Endothelial cell of umbilical vein (primary cell): ENCODE measurements at regions not wholly inside any gene's neighbourhood (a gene's known extent, or its start where the extent isn't known, plus 50 kb on each side); places are given as distances from the start of the nearest gene placed in this dataset.

ENCODE experiments used
- BruUV-seq: library from RNA; stranded (reverse); fragments of 400-500 nt; replicated peaks from 2 replicates; lab custom pipeline; 2021; lab: Mats Ljungman, UMichigan
- CTCF ChIA-PET: fragments of 300-600, 350-600 bp; sonication (Branson Sonifier 250); formaldehyde crosslinking; loops from one replicate; lab custom pipeline; 2021; ENCODE audit warnings: antibody characterized with exemption, inconsistent platforms; lab: Charles Lee
- POLR2A ChIA-PET: fragments of 300-600, 350-600 bp; sonication (Branson Sonifier 250); formaldehyde crosslinking; loops from one replicate; lab custom pipeline; 2021; ENCODE audit warnings: antibody characterized with exemption, inconsistent platforms; lab: Charles Lee
- DNase-seq: peaks from one replicate; pipeline ENCODE4 v3.0.0-alpha.2; 2011; ENCODE audit warnings: low read depth, low spot score
- FAIRE-seq: peaks from 2 replicates; lab custom pipeline; 2011; peaks lifted over from hg19 to GRCh38; lab: Jason Lieb, UNC
- H2AFZ ChIP-seq: 2 replicates; pipeline ENCODE4 v1.6.0; 2012; ENCODE audit warnings: low read depth, low read length, control low read depth, inconsistent platforms
- H3K27ac ChIP-seq: 2 replicates; pipeline ENCODE4 v1.5.1; 2011; ENCODE audit warnings: low read depth, mild to moderate bottlenecking, control low read depth, low read length, moderate library complexity; ENCODE audit not compliant: insufficient read depth
- H3K27me3 ChIP-seq, 2 experiments: 2 replicates each; pipeline versions ENCODE4 v1.6.0 to v1.6.1; 2011; ENCODE audit warnings: low read length in 2 of 2, mixed read lengths in 1 of 2; ENCODE audit not compliant: control insufficient read depth in 2 of 2, insufficient read depth in 2 of 2
- H3K36me3 ChIP-seq, 2 experiments: 2 replicates in 1 of 2; 3 replicates in 1 of 2; pipeline ENCODE4 v1.5.1; 2011; ENCODE audit warnings: low read length in 2 of 2, mild to moderate bottlenecking in 1 of 2, moderate library complexity in 1 of 2; ENCODE audit not compliant: control insufficient read depth in 2 of 2, insufficient read depth in 2 of 2; ENCODE audit errors: extremely low read depth in 1 of 2
- H3K4me1 ChIP-seq: 3 replicates; pipeline ENCODE4 v1.5.1; 2011; ENCODE audit warnings: mild to moderate bottlenecking, low read length; ENCODE audit not compliant: control insufficient read depth, insufficient read depth; ENCODE audit errors: extremely low read depth
- H3K4me2 ChIP-seq: 2 replicates; pipeline ENCODE4 v1.6.1; 2011; ENCODE audit warnings: low read length, control low read depth, mixed read lengths; ENCODE audit not compliant: insufficient read depth
- H3K4me3 ChIP-seq, 3 experiments: fragments of 200-600 bp in 1 of 3; sonication (generic), shearing (Covaris generic) in 1 of 3; replicated peaks in 1 of 3; 2 replicates each; pipeline ENCODE4 v1.5.1; 2011 to 2016; ENCODE audit warnings: control low read depth in 3 of 3, low read length in 3 of 3, mild to moderate bottlenecking in 2 of 3, inconsistent platforms in 1 of 3, low read depth in 1 of 3, moderate library complexity in 1 of 3; ENCODE audit not compliant: insufficient read depth in 1 of 3
- H3K79me2 ChIP-seq: 2 replicates; pipeline ENCODE4 v1.6.0; 2012; ENCODE audit warnings: low read length, inconsistent platforms; ENCODE audit not compliant: control insufficient read depth, insufficient read depth
- H3K9ac ChIP-seq: replicated peaks from 2 replicates; pipeline ENCODE3; 2011; ENCODE audit warnings: low read length, control low read depth; ENCODE audit not compliant: insufficient read depth; ENCODE audit errors: extremely low read depth
- H3K9me1 ChIP-seq: replicated peaks from 3 replicates; pipeline ENCODE4 v1.6.0; 2011; ENCODE audit warnings: mild to moderate bottlenecking, low read length; ENCODE audit not compliant: control insufficient read depth, insufficient read depth; ENCODE audit errors: extremely low read depth
- H3K9me3 ChIP-seq: replicated peaks from 2 replicates; pipeline ENCODE4 v1.5.1; 2012; ENCODE audit warnings: low read length, inconsistent platforms; ENCODE audit not compliant: control insufficient read depth, insufficient read depth
- H4K20me1 ChIP-seq: replicated peaks from 2 replicates; pipeline ENCODE3; 2011; ENCODE audit warnings: mild to moderate bottlenecking, low read length; ENCODE audit not compliant: control insufficient read depth, insufficient read depth; ENCODE audit errors: extremely low read depth
- CTCF ChIP-seq, 2 donors: IDR thresholded peaks; 1 replicate in 1 of 2; 2 replicates in 1 of 2; pipeline ENCODE4 v1.5.1; 2011; ENCODE audit warnings: low read length in 2 of 2, mild to moderate bottlenecking in 2 of 2, moderate library complexity in 2 of 2, control low read depth in 1 of 2, inconsistent platforms in 1 of 2, low read depth in 1 of 2; ENCODE audit not compliant: insufficient read depth in 1 of 2; ENCODE audit errors: extremely low read depth in 1 of 2
- EZH2 ChIP-seq: IDR thresholded peaks from 2 replicates; pipeline ENCODE4 v1.6.1; 2012; ENCODE audit warnings: borderline replicate concordance, low read depth, mild to moderate bottlenecking, moderate library complexity, low read length, inconsistent platforms; ENCODE audit not compliant: severe bottlenecking
- FOS ChIP-seq: IDR thresholded peaks from 2 replicates; pipeline ENCODE4 v1.6.1; 2011; ENCODE audit warnings: mild to moderate bottlenecking, low read length, moderate library complexity, borderline replicate concordance; ENCODE audit not compliant: insufficient read depth
- GATA2 ChIP-seq: IDR thresholded peaks from 2 replicates; pipeline ENCODE4 v1.7.0; 2011; ENCODE audit warnings: low read depth, mild to moderate bottlenecking, moderate library complexity, mixed read lengths, low read length; ENCODE audit not compliant: insufficient read length, insufficient read depth
- JUN ChIP-seq: IDR thresholded peaks from 2 replicates; pipeline ENCODE4 v1.6.1; 2011; ENCODE audit warnings: borderline replicate concordance, low read depth; ENCODE audit not compliant: insufficient read length, insufficient read depth
- MAX ChIP-seq: IDR thresholded peaks from 2 replicates; pipeline ENCODE4 v1.6.1; 2011; ENCODE audit not compliant: insufficient read depth, insufficient read length
- MYC ChIP-seq: IDR thresholded peaks from one replicate; pipeline ENCODE4 v1.6.1; 2011; ENCODE audit warnings: mild to moderate bottlenecking, low read depth, low read length
- POLR2A ChIP-seq: IDR thresholded peaks from 2 replicates; pipeline ENCODE4 v1.6.1; 2012; ENCODE audit warnings: low read depth, mild to moderate bottlenecking, control low read depth, low read length
- POLR2AphosphoS5 ChIP-seq: IDR thresholded peaks from 2 replicates; pipeline ENCODE4 v1.6.1; 2012; ENCODE audit warnings: low read depth, mild to moderate bottlenecking, control low read depth, low read length, moderate library complexity; ENCODE audit not compliant: insufficient read depth
- dilution Hi-C: fragments of 300-500 bp; cut with MboI; formaldehyde crosslinking; loops from one replicate; pipeline ENCODE4 v1.15.0; 2019; ENCODE audit warnings: low sequenced_read_pairs; ENCODE audit not compliant: extremely low pct_ligation_motif_present
- intact Hi-C: fragments of 100-400 bp; cut with micrococcal nuclease; formaldehyde crosslinking; loops from one replicate; pipeline ENCODE4 v1.10.0; 2022

- no peaks in the 10 kb centered on the region for H3K79me2 ChIP-seq
- peaks cover 7% of the 10 kb centered on the region for H3K9me3 ChIP-seq
- POLR2A ChIA-PET = no interaction called here
- FAIRE-seq = no peak
- CTCF ChIA-PET = no interaction called here
- dilution Hi-C loops (no loop called here), intact Hi-C loops (no loop called here)
- DNase-seq = no peak
- H3K27me3 ChIP-seq = no peaks in the 10 kb centered on the region
- no peaks in the 10 kb centered on the region for H4K20me1 ChIP-seq
- no TSS peak for BruUV-seq
- no peak for TF ChIP-seq FOS
- TF ChIP-seq EZH2 = no peak
- no peak for TF ChIP-seq POLR2A
- no peak for TF ChIP-seq POLR2AphosphoS5
- no peak for TF ChIP-seq GATA2
- no peak for TF ChIP-seq JUN
- H3K36me3 ChIP-seq = no peaks in the 10 kb centered on the region
- H3K9ac ChIP-seq = no peak overlapping the region
- H3K4me1 ChIP-seq = no peaks in the 10 kb centered on the region
- no peak overlapping the region for H3K27ac ChIP-seq
- no peak overlapping the region for H2AFZ ChIP-seq
- no peaks in the 10 kb centered on the region for H3K9me1 ChIP-seq
- no peak overlapping the region for H3K4me2 ChIP-seq
- H3K4me3 ChIP-seq = no peak overlapping the region
Measured at GRCh38 chr16:79297296-79297695, 303.2 kb downstream of the MAF start.

- no TSS peak for BruUV-seq
- H3K9me3 ChIP-seq = peaks cover 5% of the 10 kb centered on the region
- H3K27me3 ChIP-seq = no peaks in the 10 kb centered on the region
- no peak overlapping the region for H2AFZ ChIP-seq
- no peak for TF ChIP-seq GATA2
- TF ChIP-seq JUN = no peak
- TF ChIP-seq MAX = no peak
- TF ChIP-seq POLR2A = no peak
- no peak for TF ChIP-seq FOS
- TF ChIP-seq CTCF (IDR thresholded peaks at IDR 0.05; ENCODE audit: extremely low read depth in 1 of 2, insufficient read depth in 1 of 2, low read depth in 1 of 2, low read length in 2 of 2) = no peak
- no peak for TF ChIP-seq MYC
- no peak for TF ChIP-seq EZH2
- no peak for TF ChIP-seq POLR2AphosphoS5
- no peak overlapping the region for H3K4me2 ChIP-seq
- H3K9me1 ChIP-seq = no peaks in the 10 kb centered on the region
- no peak overlapping the region for H3K9ac ChIP-seq
- POLR2A ChIA-PET = no interaction called here
- dilution Hi-C loops = no loop called here
- H3K79me2 ChIP-seq = no peaks in the 10 kb centered on the region
- H3K4me1 ChIP-seq = no peaks in the 10 kb centered on the region
- DNase-seq (no peak), FAIRE-seq (no peak)
- intact Hi-C loops = no loop called here
- no peaks in the 10 kb centered on the region for H3K36me3 ChIP-seq
- no peaks in the 10 kb centered on the region for H4K20me1 ChIP-seq
- H3K27ac ChIP-seq = no peak overlapping the region
- H3K4me3 ChIP-seq = no peak overlapping the region
- CTCF ChIA-PET = no interaction called here
Measured at GRCh38 chr16:79296491-79296890, 304.0 kb downstream of the MAF start.
